CD4-positive, CD25-positive, alpha-beta regulatory T cell (primary cell): ENCODE measurements at regions not wholly inside any gene's neighbourhood (a gene's known extent, or its start where the extent isn't known, plus 50 kb on each side); places are given as distances from the start of the nearest gene placed in this dataset.
A peak's percentile ranks its signal among the peaks of the same experiment; 100 is the strongest.

Experiments
- ATAC-seq, 2 donors: fragments of 150-1000 bp; cut with Tn5 transposase; one replicate each; pipeline ENCODE4 v1.10.0; 2021; ENCODE audit warnings: low read depth in 2 of 2, moderate number of reproducible peaks in 2 of 2, moderate library complexity in 1 of 2
- DNase-seq, 3 donors: peaks; one replicate each; pipeline versions ENCODE4 v3.0.0 to v3.0.0-alpha.2; 2012 to 2022; ENCODE audit warnings: mixed read lengths in 1 of 3
- H3K27ac ChIP-seq: one replicate; pipeline ENCODE4 v1.7.0; 2013; ENCODE audit warnings: mild to moderate bottlenecking, low read length; ENCODE audit not compliant: insufficient read depth, poor library complexity, severe bottlenecking
- H3K27me3 ChIP-seq: one replicate; pipeline ENCODE4 v1.7.0; 2013; ENCODE audit warnings: low read length; ENCODE audit not compliant: control insufficient read depth, insufficient read depth
- H3K36me3 ChIP-seq: one replicate; pipeline ENCODE4 v1.7.0; 2013; ENCODE audit warnings: mild to moderate bottlenecking, low read length, moderate library complexity; ENCODE audit not compliant: control insufficient read depth, insufficient read depth
- H3K4me1 ChIP-seq: 2 replicates; pipeline ENCODE4 v1.7.0; 2013; ENCODE audit warnings: mild to moderate bottlenecking, low read length; ENCODE audit not compliant: insufficient read depth, control insufficient read depth, poor library complexity, severe bottlenecking
- H3K4me3 ChIP-seq: one replicate; pipeline ENCODE4 v1.7.0; 2013; ENCODE audit warnings: low read depth, mild to moderate bottlenecking, low read length, moderate library complexity
- H3K9me3 ChIP-seq, 2 experiments: 1 replicate in 1 of 2; 2 replicates in 1 of 2; pipeline ENCODE4 v1.7.0; 2013; ENCODE audit warnings: low read length in 2 of 2, mild to moderate bottlenecking in 1 of 2, moderate library complexity in 1 of 2; ENCODE audit not compliant: control insufficient read depth in 2 of 2
- H3K27ac Mint-ChIP-seq, 3 donors: one replicate each; pipeline ENCODE4 v1.8.0; 2020 to 2022; ENCODE audit warnings: mild to moderate bottlenecking in 3 of 3, mixed read lengths in 3 of 3, moderate library complexity in 2 of 3
- H3K27me3 Mint-ChIP-seq: one replicate; pipeline ENCODE4 v1.8.0; 2022; ENCODE audit warnings: mild to moderate bottlenecking, mixed read lengths
- H3K36me3 Mint-ChIP-seq: one replicate; pipeline ENCODE4 v1.8.0; 2020; ENCODE audit warnings: mixed read lengths
- H3K4me1 Mint-ChIP-seq, 4 donors: one replicate each; pipeline ENCODE4 v1.8.0; 2020 to 2022; ENCODE audit warnings: mixed read lengths in 4 of 4, mild to moderate bottlenecking in 1 of 4
- H3K4me3 Mint-ChIP-seq, 4 donors: one replicate each; pipeline ENCODE4 v1.8.0; 2020 to 2022; ENCODE audit warnings: mild to moderate bottlenecking in 4 of 4, mixed read lengths in 4 of 4, moderate library complexity in 3 of 4
- H3K9me3 Mint-ChIP-seq, 7 donors: one replicate each; pipeline ENCODE4 v1.8.0; 2020 to 2022; ENCODE audit warnings: mixed read lengths in 7 of 7, mild to moderate bottlenecking in 3 of 7, moderate library complexity in 2 of 7

DNA sequence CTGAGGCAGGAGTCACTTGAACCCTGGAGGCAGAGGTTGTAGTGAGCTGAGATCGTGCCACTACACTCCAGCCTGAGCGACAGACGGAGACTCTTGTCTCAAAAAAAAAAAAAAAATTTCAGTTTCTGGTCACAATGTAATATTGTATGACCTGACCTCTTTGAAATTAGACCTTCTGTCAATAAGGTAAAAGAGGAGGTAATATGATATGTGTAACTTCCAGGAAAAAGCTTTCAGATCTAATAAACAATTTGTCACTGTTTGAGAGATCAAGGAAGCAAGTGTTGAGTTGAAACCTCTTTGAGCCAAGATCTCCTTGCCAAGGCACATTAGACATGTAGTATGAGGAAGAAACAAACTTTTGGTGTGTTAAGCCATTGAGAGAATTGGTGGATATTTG, 101.7 kb upstream of the ATF7IP start:
- Mint-ChIP-seq H3K9me3 (peaks cover 0 to 4% (median 0%) of the 10 kb centered on the region in 7 donors), H3K36me3 (no peaks in the 10 kb centered on the region), H3K4me3 (no peak overlapping the region), H3K4me1 (peaks cover 0 to 38% (median 12%) of the 10 kb centered on the region in 4 donors), H3K27ac (no peak overlapping the region), H3K27me3 (peaks cover 5% of the 10 kb centered on the region)
- ATAC-seq: no peak
- DNase-seq: peak in 1 of 3 donors; percentile 37
- Histone ChIP-seq H3K36me3 (no peaks in the 10 kb centered on the region), H3K4me1 (no peaks in the 10 kb centered on the region), H3K9me3 (no peaks in the 10 kb centered on the region), H3K4me3 (no peak overlapping the region), H3K27me3 (no peaks in the 10 kb centered on the region), H3K27ac (no peak overlapping the region)

DNA sequence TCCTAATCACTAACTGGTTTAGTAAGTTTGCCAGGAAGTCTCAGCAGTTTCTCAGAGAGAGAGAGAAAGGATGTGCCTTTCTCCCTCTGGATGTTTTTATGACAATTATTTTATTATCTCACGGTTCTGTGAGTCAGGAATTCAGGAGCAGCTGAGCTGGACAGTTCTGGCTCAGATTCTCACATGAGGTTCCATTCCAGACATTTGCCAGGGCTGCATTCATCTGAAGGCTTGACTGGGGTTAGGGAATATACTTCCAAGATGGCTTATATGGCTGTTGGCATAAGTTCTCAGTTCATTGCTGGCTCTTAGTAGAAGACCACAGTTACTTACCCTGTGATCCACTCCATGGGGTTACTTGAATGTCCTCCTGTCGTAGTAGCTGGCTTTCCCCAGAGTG, 101.2 kb upstream of the ATF7IP start:
- Mint-ChIP-seq H3K27ac (peak overlapping the region in 2 of 3 donors; percentile 60 to 76), H3K27me3 (peaks cover 5% of the 10 kb centered on the region), H3K4me3 (peak overlapping the region in 1 of 4 donors; percentile 43)

DNA sequence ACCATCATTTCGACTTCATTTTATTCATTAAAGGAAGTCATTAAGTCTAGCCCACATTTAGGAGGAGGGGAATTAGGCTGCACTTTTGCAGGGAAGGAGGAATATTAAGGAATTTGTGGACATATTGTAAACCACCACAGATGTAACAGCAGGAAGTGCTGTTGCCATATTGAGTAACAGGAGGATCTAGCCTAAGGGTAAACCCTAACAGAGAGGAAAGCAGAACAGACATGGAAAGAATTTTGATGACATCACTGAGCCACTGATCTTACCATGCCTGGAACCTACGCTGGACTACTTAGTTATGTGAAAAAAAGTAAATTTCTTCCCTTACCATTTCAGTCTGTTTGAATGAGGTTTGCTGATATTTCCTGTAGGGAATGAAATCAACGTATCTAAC, 100.7 kb upstream of the ATF7IP start:
- Histone ChIP-seq H3K27me3 (no peaks in the 10 kb centered on the region), H3K4me3 (no peak overlapping the region), H3K36me3 (no peaks in the 10 kb centered on the region), H3K4me1 (no peaks in the 10 kb centered on the region), H3K9me3 (no peaks in the 10 kb centered on the region), H3K27ac (no peak overlapping the region)
- Mint-ChIP-seq H3K36me3 (no peaks in the 10 kb centered on the region), H3K27ac (peak overlapping the region in 1 of 3 donors; percentile 76), H3K4me1 (peaks cover 0 to 31% (median 12%) of the 10 kb centered on the region in 4 donors), H3K4me3 (no peak overlapping the region), H3K27me3 (peaks cover 5% of the 10 kb centered on the region), H3K9me3 (peaks cover 0 to 2% (median 0%) of the 10 kb centered on the region in 7 donors)
- DNase-seq (no peak), ATAC-seq (no peak)

More for the DNA sequence above, 101.2 kb upstream of the ATF7IP start:
- no peaks in the 10 kb centered on the region for H3K27me3 ChIP-seq
- H3K4me1 Mint-ChIP-seq: peaks cover 0 to 33% (median 12%) of the 10 kb centered on the region in 4 donors
- ATAC-seq: no peak
- H3K9me3 ChIP-seq: no peaks in the 10 kb centered on the region
- H3K4me3 ChIP-seq: no peak overlapping the region
- no peak for DNase-seq
- H3K27ac ChIP-seq: no peak overlapping the region
- no peaks in the 10 kb centered on the region for H3K4me1 ChIP-seq
- no peaks in the 10 kb centered on the region for H3K36me3 Mint-ChIP-seq
- peaks cover 0 to 2% (median 0%) of the 10 kb centered on the region in 7 donors for H3K9me3 Mint-ChIP-seq
- no peaks in the 10 kb centered on the region for H3K36me3 ChIP-seq

DNA sequence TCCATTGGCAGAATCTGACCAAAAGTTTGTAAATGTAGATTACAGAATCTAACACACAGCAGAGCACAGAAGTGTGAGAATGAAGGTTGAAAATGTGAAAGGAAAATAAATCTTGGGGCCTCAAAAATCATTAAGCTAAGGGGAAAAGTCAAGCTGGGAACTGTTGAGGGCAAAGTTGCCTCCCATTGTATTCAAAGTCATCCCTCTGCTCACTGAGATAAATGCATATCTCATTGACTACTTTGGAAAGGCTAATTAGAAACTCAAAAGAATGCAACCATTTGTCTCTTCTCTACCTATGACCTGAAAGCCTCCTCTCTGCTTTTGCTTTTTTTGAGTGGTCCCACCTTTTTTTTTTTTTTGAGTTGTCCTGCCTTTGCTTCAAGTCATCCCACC, 97.4 kb upstream of the ATF7IP start:
- peak overlapping the region in 2 of 3 donors; percentile 1 to 12 for H3K27ac Mint-ChIP-seq
- H3K9me3 Mint-ChIP-seq: peaks cover 0 to 16% (median 4%) of the 10 kb centered on the region in 7 donors
- H3K4me3 Mint-ChIP-seq: peak overlapping the region in 1 of 4 donors; percentile 43
- peaks cover under 1 to 21% (median 11%) of the 10 kb centered on the region in 4 donors for H3K4me1 Mint-ChIP-seq
- Histone ChIP-seq H3K27me3 (no peaks in the 10 kb centered on the region), H3K36me3 (no peaks in the 10 kb centered on the region), H3K27ac (no peak overlapping the region), H3K4me1 (peaks cover 3% of the 10 kb centered on the region), H3K9me3 (peaks cover 0 to 7% of the 10 kb centered on the region in 2 experiments), H3K4me3 (no peak overlapping the region)
- H3K27me3 Mint-ChIP-seq: peaks cover 5% of the 10 kb centered on the region
- DNase-seq (no peak), ATAC-seq (no peak)
- peaks cover 9% of the 10 kb centered on the region for H3K36me3 Mint-ChIP-seq

DNA sequence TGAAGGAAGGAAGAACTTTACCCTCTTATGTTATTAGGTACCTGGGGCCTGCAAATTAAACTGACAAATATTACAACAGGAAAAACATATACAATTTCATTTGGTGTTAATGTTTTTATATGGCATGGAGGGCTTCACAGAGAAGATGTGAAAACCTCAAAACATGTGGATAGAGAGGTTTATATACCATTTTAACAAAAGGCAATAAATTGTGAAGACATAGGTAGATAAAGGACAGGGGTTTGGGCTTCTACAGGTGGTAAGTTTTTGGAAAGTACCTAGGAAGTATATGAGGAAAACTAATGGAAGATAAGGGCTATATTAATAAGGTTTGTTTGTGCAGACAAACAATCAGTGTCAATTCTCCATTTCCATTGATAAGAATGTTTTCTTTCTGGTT, 95.1 kb upstream of the ATF7IP start:
- Mint-ChIP-seq H3K4me1 (peaks cover 5 to 19% (median 14%) of the 10 kb centered on the region in 4 donors), H3K27me3 (peaks cover 5% of the 10 kb centered on the region), H3K36me3 (peaks cover 9% of the 10 kb centered on the region), H3K27ac (no peak overlapping the region), H3K9me3 (peaks cover 0 to 16% (median 4%) of the 10 kb centered on the region in 7 donors), H3K4me3 (no peak overlapping the region)
- Histone ChIP-seq H3K36me3 (no peaks in the 10 kb centered on the region), H3K4me1 (peaks cover 8% of the 10 kb centered on the region), H3K4me3 (no peak overlapping the region), H3K27me3 (no peaks in the 10 kb centered on the region), H3K27ac (no peak overlapping the region), H3K9me3 (peaks cover 0 to 7% of the 10 kb centered on the region in 2 experiments)
- DNase-seq: no peak
- ATAC-seq: no peak

DNA sequence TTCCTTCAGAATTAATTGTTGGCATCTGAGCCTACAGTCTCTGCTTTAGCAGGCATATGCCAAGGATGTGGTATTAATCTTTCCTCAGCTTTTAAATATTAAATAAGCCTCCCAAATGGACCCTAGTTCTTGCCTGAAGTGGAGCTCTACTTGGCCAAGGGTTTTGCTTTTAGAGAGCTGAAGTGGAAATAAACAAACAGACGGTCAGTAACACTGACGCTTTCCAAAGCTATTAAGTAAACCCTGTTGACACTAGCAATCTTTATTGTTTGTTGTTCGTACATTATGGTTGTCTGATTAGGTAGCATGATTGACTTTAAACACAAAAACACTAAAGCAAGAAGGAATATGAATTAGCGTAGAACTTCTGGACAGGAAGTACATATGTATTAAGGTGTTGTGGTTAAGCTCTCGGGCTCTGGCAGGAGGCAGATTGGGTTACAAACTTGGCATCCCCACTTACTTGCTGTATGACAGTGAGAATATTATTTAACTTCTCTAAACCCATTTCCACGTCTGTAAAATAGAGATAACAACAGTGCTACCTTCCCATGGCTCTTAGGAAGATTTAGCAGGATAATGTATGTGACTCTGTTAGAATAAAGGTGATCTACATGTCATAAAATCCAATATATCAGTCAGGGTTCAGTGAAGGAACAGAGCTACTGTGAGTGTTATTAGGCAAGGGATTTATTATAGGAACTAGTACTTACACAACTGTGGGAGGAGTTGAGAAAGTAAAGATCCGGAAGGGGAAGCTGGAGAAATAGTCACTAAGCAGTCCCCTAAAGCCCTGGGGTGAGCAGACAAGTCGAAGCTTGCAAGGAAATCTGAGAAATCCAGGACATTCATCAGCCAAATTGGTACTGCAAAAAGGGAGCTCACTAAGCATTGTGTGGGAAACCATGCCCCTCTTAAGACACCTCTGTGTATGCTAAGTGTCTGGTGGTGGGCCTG, 92.2 kb upstream of the ATF7IP start:
- Mint-ChIP-seq H3K36me3 (peaks cover 9% of the 10 kb centered on the region), H3K4me3 (peak overlapping the region in 1 of 4 donors; percentile 8), H3K9me3 (peaks cover 0 to 16% (median 4%) of the 10 kb centered on the region in 7 donors), H3K27me3 (no peaks in the 10 kb centered on the region), H3K4me1 (peaks cover 8 to 25% (median 15%) of the 10 kb centered on the region in 4 donors), H3K27ac (peak overlapping the region in 2 of 3 donors; percentile 4 to 21)
- no peaks in the 10 kb centered on the region for H3K27me3 ChIP-seq
- no peak overlapping the region for H3K27ac ChIP-seq
- peak overlapping the region; percentile 60 for H3K4me3 ChIP-seq
- ATAC-seq (no peak), DNase-seq (peak in 1 of 3 donors; percentile 36)
- H3K9me3 ChIP-seq: peaks cover 0 to 7% of the 10 kb centered on the region in 2 experiments
- no peaks in the 10 kb centered on the region for H3K36me3 ChIP-seq
- H3K4me1 ChIP-seq: peaks cover 8% of the 10 kb centered on the region

DNA sequence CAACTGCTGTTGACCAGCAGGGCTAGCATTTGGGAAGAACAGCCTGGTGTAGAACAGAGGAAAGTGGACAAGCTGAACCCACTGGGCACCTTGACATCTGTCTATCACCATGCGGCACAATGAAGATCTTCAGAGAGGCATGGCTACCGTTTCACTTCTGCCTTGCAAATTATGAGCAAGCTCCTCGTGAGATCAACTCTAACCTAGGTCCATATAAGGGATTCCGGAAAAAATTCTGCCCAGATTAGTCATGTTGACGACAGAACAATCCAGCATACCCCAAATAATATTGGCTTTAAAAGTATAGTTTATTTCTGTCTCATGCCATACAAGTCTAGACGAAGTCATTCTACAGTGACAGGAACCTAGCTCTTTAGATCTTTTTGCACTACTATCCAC, 91.6 kb upstream of the ATF7IP start:
- peaks cover 0 to 7% of the 10 kb centered on the region in 2 experiments for H3K9me3 ChIP-seq
- Mint-ChIP-seq H3K27ac (no peak overlapping the region), H3K9me3 (peaks cover 0 to 16% (median 4%) of the 10 kb centered on the region in 7 donors), H3K27me3 (no peaks in the 10 kb centered on the region), H3K4me3 (no peak overlapping the region), H3K36me3 (peaks cover 9% of the 10 kb centered on the region), H3K4me1 (peaks cover 8 to 23% (median 15%) of the 10 kb centered on the region in 4 donors)
- H3K4me3 ChIP-seq: no peak overlapping the region
- H3K27me3 ChIP-seq: no peaks in the 10 kb centered on the region
- ATAC-seq (no peak), DNase-seq (no peak)
- no peak overlapping the region for H3K27ac ChIP-seq
- H3K4me1 ChIP-seq: peaks cover 8% of the 10 kb centered on the region
- no peaks in the 10 kb centered on the region for H3K36me3 ChIP-seq
